IMR-90 (cell line): ENCODE measurements at regions not wholly inside any gene's neighbourhood (a gene's known extent, or its start where the extent isn't known, plus 50 kb on each side); places are given as distances from the start of the nearest gene placed in this dataset.

Source experiments
- ATAC-seq: fragments of 200-7000 bp; cut with Tn5 transposase; 2 replicates; pipeline ENCODE4 v1.9.1; 2020; ENCODE audit warnings: low read depth, mild to moderate bottlenecking, moderate library complexity
- BruUV-seq: library from RNA; stranded (reverse); fragments of 400-500 nt; replicated peaks from 2 replicates; lab custom pipeline; 2021; lab: Mats Ljungman, UMichigan
- CTCF ChIA-PET: fragments of 300-600 bp; formaldehyde crosslinking; extraction: SDS; loops from one replicate; lab custom pipeline; 2021; ENCODE audit warnings: antibody characterized with exemption; lab: Yijun Ruan, JAX
- POLR2A ChIA-PET: fragments of 300-600 bp; sonication (Branson Sonifier 250); formaldehyde crosslinking; loops from one replicate; lab custom pipeline; 2022; ENCODE audit warnings: antibody characterized with exemption; ENCODE audit not compliant: unreplicated experiment; lab: Charles Lee
- DNase-seq: peaks from one replicate; pipeline ENCODE4 v3.0.0; 2013
- H2AFZ ChIP-seq: replicated peaks from 2 replicates; pipeline ENCODE3; 2013; ENCODE audit warnings: low read length, mild to moderate bottlenecking; ENCODE audit not compliant: poor library complexity
- H2AK5ac ChIP-seq: 2 replicates; pipeline ENCODE4 v1.6.1; 2013; ENCODE audit warnings: low read depth, low read length, inconsistent platforms
- H2AK9ac ChIP-seq: replicated peaks from 2 replicates; pipeline ENCODE3; 2013; ENCODE audit warnings: mild to moderate bottlenecking, low read depth, low read length, moderate library complexity; ENCODE audit not compliant: poor library complexity
- H2BK120ac ChIP-seq: 2 replicates; pipeline ENCODE4 v1.6.1; 2013; ENCODE audit warnings: low read depth, low read length, inconsistent platforms
- H2BK15ac ChIP-seq: 3 replicates; pipeline ENCODE4 v1.6.1; 2013; ENCODE audit warnings: low read depth, low read length, inconsistent platforms
- H2BK20ac ChIP-seq: 2 replicates; pipeline ENCODE4 v1.6.1; 2013; ENCODE audit warnings: low read depth, mild to moderate bottlenecking, inconsistent platforms, low read length, moderate library complexity
- H2BK5ac ChIP-seq: 2 replicates; pipeline ENCODE4 v1.6.1; 2013; ENCODE audit warnings: mild to moderate bottlenecking, low read depth, low read length, inconsistent platforms; ENCODE audit not compliant: poor library complexity, severe bottlenecking
- H3K14ac ChIP-seq: replicated peaks from 2 replicates; pipeline ENCODE4 v1.6.1; 2013; ENCODE audit warnings: low read depth, low read length, inconsistent platforms
- H3K18ac ChIP-seq: 2 replicates; pipeline ENCODE4 v1.6.1; 2013; ENCODE audit warnings: low read depth, low read length, control low read depth
- H3K23ac ChIP-seq: 2 replicates; pipeline ENCODE4 v1.6.1; 2013; ENCODE audit warnings: low read depth, low read length, inconsistent platforms
- H3K27ac ChIP-seq: 2 replicates; pipeline ENCODE4 v1.5.1; 2013; ENCODE audit warnings: mild to moderate bottlenecking, control low read depth, low read length; ENCODE audit not compliant: insufficient read depth
- H3K27me3 ChIP-seq: 2 replicates; pipeline ENCODE4 v1.6.1; 2013; ENCODE audit warnings: low read length; ENCODE audit not compliant: control insufficient read depth, insufficient read depth
- H3K36me3 ChIP-seq: 2 replicates; pipeline ENCODE4 v1.6.1; 2013; ENCODE audit warnings: low read length, mixed read lengths; ENCODE audit not compliant: control insufficient read depth, insufficient read depth
- H3K4ac ChIP-seq: 2 replicates; pipeline ENCODE4 v1.6.1; 2013; ENCODE audit warnings: low read depth, low read length, inconsistent platforms
- H3K4me1 ChIP-seq: 2 replicates; pipeline ENCODE4 v1.6.1; 2013; ENCODE audit warnings: low read length, mixed read lengths; ENCODE audit not compliant: control insufficient read depth, insufficient read depth
- H3K4me2 ChIP-seq: 2 replicates; pipeline ENCODE4 v1.6.1; 2013; ENCODE audit warnings: low read depth, mild to moderate bottlenecking, control low read depth, low read length, moderate library complexity
- H3K4me3 ChIP-seq: 2 replicates; pipeline ENCODE4 v1.5.1; 2013; ENCODE audit warnings: low read depth, mild to moderate bottlenecking, control low read depth, low read length, moderate library complexity; ENCODE audit not compliant: insufficient read depth
- H3K56ac ChIP-seq: 2 replicates; pipeline ENCODE4 v1.6.1; 2013; ENCODE audit warnings: low read length, inconsistent platforms; ENCODE audit not compliant: insufficient read depth; ENCODE audit errors: extremely low read depth
- H3K79me1 ChIP-seq, 2 experiments: 2 replicates each; pipeline ENCODE4 v1.6.1; 2013; ENCODE audit warnings: low read length in 2 of 2, inconsistent platforms in 1 of 2, low read depth in 1 of 2
- H3K9ac ChIP-seq: 2 replicates; pipeline ENCODE4 v1.6.1; 2013; ENCODE audit warnings: low read depth, low read length, control low read depth
- H3K9me1 ChIP-seq: 2 replicates; pipeline ENCODE4 v1.6.1; 2013; ENCODE audit warnings: low read length, inconsistent platforms; ENCODE audit not compliant: insufficient read depth
- H3K9me3 ChIP-seq: 2 replicates; pipeline ENCODE4 v1.6.1; 2013; ENCODE audit warnings: low read length; ENCODE audit not compliant: control insufficient read depth, insufficient read depth
- H4K20me1 ChIP-seq: 2 replicates; pipeline ENCODE4 v1.6.1; 2013; ENCODE audit warnings: low read length, inconsistent platforms; ENCODE audit not compliant: insufficient read depth
- H4K5ac ChIP-seq: 2 replicates; pipeline ENCODE4 v1.6.1; 2013; ENCODE audit warnings: mild to moderate bottlenecking, low read depth, low read length, control low read depth
- H4K8ac ChIP-seq, 2 experiments: 2 replicates each; pipeline ENCODE4 v1.6.1; 2013; ENCODE audit warnings: low read depth in 2 of 2, low read length in 2 of 2, control low read depth in 1 of 2, inconsistent platforms in 1 of 2
- H4K91ac ChIP-seq: 2 replicates; pipeline ENCODE4 v1.6.1; 2013; ENCODE audit warnings: low read depth, low read length, inconsistent platforms; ENCODE audit not compliant: insufficient read depth
- BHLHE40 ChIP-seq: fragments of 150-350 bp; IDR thresholded peaks from 2 replicates; pipeline ENCODE4 v1.6.1; 2016; ENCODE audit warnings: mild to moderate bottlenecking, low read depth, low read length
- CEBPB ChIP-seq: IDR thresholded peaks from 2 replicates; pipeline ENCODE4 v1.6.1; 2012; ENCODE audit warnings: low read depth, low read length, improper control_type of control experiment
- CHD1 ChIP-seq: IDR thresholded peaks from 2 replicates; pipeline ENCODE4 v1.6.1; 2012; ENCODE audit warnings: low read depth, low read length, improper control_type of control experiment
- ELK1 ChIP-seq: fragments of 150-350 bp; IDR thresholded peaks from 2 replicates; pipeline ENCODE4 v1.6.1; 2016; ENCODE audit warnings: low read depth, mild to moderate bottlenecking, low read length, moderate library complexity, borderline replicate concordance
- FOS ChIP-seq: fragments of 150-350 bp; IDR thresholded peaks from 2 replicates; pipeline ENCODE4 v1.6.1; 2016; ENCODE audit warnings: low read depth, low read length
- NFE2L2 ChIP-seq: fragments of 150-350 bp; IDR thresholded peaks from 2 replicates; pipeline ENCODE4 v1.6.1; 2016; ENCODE audit warnings: low read depth, mild to moderate bottlenecking, low read length
- RAD21 ChIP-seq: IDR thresholded peaks from 2 replicates; pipeline ENCODE4 v1.6.1; 2012; ENCODE audit warnings: low read length, improper control_type of control experiment
- RCOR1 ChIP-seq: IDR thresholded peaks from 2 replicates; pipeline ENCODE4 v1.6.1; 2012; ENCODE audit warnings: mild to moderate bottlenecking, low read length, improper control_type of control experiment; ENCODE audit not compliant: insufficient replicate concordance
- RFX5 ChIP-seq: IDR thresholded peaks from 2 replicates; pipeline ENCODE4 v1.8.0; 2012; ENCODE audit warnings: low read depth, mild to moderate bottlenecking, low read length, moderate library complexity
- SMC3 ChIP-seq: fragments of 150-350 bp; IDR thresholded peaks from 2 replicates; pipeline ENCODE4 v1.6.1; 2016; ENCODE audit warnings: low read depth, mild to moderate bottlenecking, antibody characterized with exemption, low read length, moderate library complexity
- USF2 ChIP-seq: fragments of 150-350 bp; IDR thresholded peaks from 2 replicates; pipeline ENCODE4 v1.6.1; 2017; ENCODE audit warnings: mild to moderate bottlenecking, antibody characterized with exemption, low read length, low read depth
- dilution Hi-C: fragments of 300-500 bp; cut with HindIII; formaldehyde crosslinking; loops from one replicate; pipeline ENCODE4 v1.14.3; 2018; ENCODE audit warnings: low sequenced_read_pairs; ENCODE audit not compliant: unreplicated experiment
- in situ Hi-C: fragments of 300-500 bp; cut with MboI; formaldehyde crosslinking; loops from 3 replicates; pipeline ENCODE4 v1.14.3; 2019; ENCODE audit warnings: low sequenced_read_pairs, inconsistent platforms, mixed read lengths
- intact Hi-C: fragments of 100-400 bp; cut with micrococcal nuclease; formaldehyde crosslinking; loops from 2 replicates; pipeline ENCODE4 v1.10.0; 2022

- dilution Hi-C loops = no loop called here
- H2BK15ac ChIP-seq = no peak overlapping the region
- intact Hi-C loops = no loop called here
- ChIA-PET CTCF (no interaction called here), POLR2A (interaction anchor here (0.6 kb wide), 1 partner anchor 154 kb away, joined by 3 read pairs; no protein-coding TSS in a partner anchor)
- no peak overlapping the region for H3K4ac ChIP-seq
- H4K8ac ChIP-seq = no peak overlapping the region
- no peak overlapping the region for H4K5ac ChIP-seq
- H3K27me3 ChIP-seq = no peaks in the 10 kb centered on the region
- H2AK9ac ChIP-seq = no peak overlapping the region
- H3K23ac ChIP-seq = no peak overlapping the region
- no peaks in the 10 kb centered on the region for H3K79me1 ChIP-seq
- H2BK20ac ChIP-seq = no peak overlapping the region
- no peak overlapping the region for H2AK5ac ChIP-seq
- no peak overlapping the region for H3K18ac ChIP-seq
- no peak overlapping the region for H4K91ac ChIP-seq
- no peak overlapping the region for H3K4me3 ChIP-seq
- no TSS peak for BruUV-seq
- H2BK5ac ChIP-seq = no peak overlapping the region
- in situ Hi-C loops = no loop called here
- no peaks in the 10 kb centered on the region for H3K9me1 ChIP-seq
- no peaks in the 10 kb centered on the region for H3K4me1 ChIP-seq
- TF ChIP-seq SMC3 = no peak
- TF ChIP-seq BHLHE40 = no peak
- no peak for TF ChIP-seq USF2
- TF ChIP-seq ELK1 = no peak
- TF ChIP-seq RAD21 = no peak
- no peak for TF ChIP-seq FOS
- no peak for TF ChIP-seq RFX5
- no peak for TF ChIP-seq CEBPB
- TF ChIP-seq CHD1 = no peak
- no peak for TF ChIP-seq NFE2L2
- TF ChIP-seq RCOR1 = no peak
- DNase-seq (peak; percentile 1), ATAC-seq (no peak)
- H3K4me2 ChIP-seq = no peak overlapping the region
- H3K14ac ChIP-seq = no peak overlapping the region
- no peaks in the 10 kb centered on the region for H4K20me1 ChIP-seq
- H3K56ac ChIP-seq = no peak overlapping the region
- no peaks in the 10 kb centered on the region for H3K9me3 ChIP-seq
- no peak overlapping the region for H3K27ac ChIP-seq
- H2BK120ac ChIP-seq = no peak overlapping the region
- no peaks in the 10 kb centered on the region for H3K36me3 ChIP-seq
- H3K9ac ChIP-seq = no peak overlapping the region
- no peak overlapping the region for H2AFZ ChIP-seq
Observed at GRCh38 chr5:40071870-40072269, 607.8 kb upstream of the PTGER4 start.
